ENCODE measurements at regions not wholly inside any gene's neighbourhood (a gene's known extent, or its start where the extent isn't known, plus 50 kb on each side); places are given as distances from the start of the nearest gene placed in this dataset.

- no peaks in the 10 kb centered on the region for H3K9me3 ChIP-seq (ENCODE audit: control insufficient read depth, insufficient read depth, low read depth, low read length)
- TF ChIP-seq CTCF (IDR thresholded peaks at IDR 0.05) (no peak), TCF7L2 (IDR thresholded peaks at IDR 0.05; ENCODE audit: low read depth, low read length) (no peak), SIN3A (IDR thresholded peaks at IDR 0.05; ENCODE audit: borderline replicate concordance, insufficient read depth, low read depth, low read length) (no peak), POLR2AphosphoS5 (IDR thresholded peaks at IDR 0.05; ENCODE audit: low read depth, low read length) (no peak), REST (IDR thresholded peaks at IDR 0.05; ENCODE audit: insufficient read depth in 1 of 2, low read depth in 2 of 2, low read length in 1 of 2) (no peak)
- no peak overlapping the region for H3K4me3 ChIP-seq (ENCODE audit: low read depth in 2 of 2, low read length in 2 of 2)
- in situ Hi-C loops (cut with HindIII; ENCODE audit: low pct_unique_long_range_greater_than_20kb, low sequenced_read_pairs) (no loop called here), intact Hi-C loops (cut with micrococcal nuclease; ENCODE audit: unreplicated experiment) (loop anchor here (10.0 kb wide), 1 partner anchor 78 kb away; no protein-coding TSS in a partner anchor)
- no peaks in the 10 kb centered on the region for H3K4me1 ChIP-seq (ENCODE audit: control insufficient read depth, insufficient read depth, low read length)
- no peak overlapping the region for H3K27ac ChIP-seq (ENCODE audit: low read length)
- H3K27me3 ChIP-seq (ENCODE audit: control insufficient read depth, insufficient read depth, low read length) = no peaks in the 10 kb centered on the region; the same call in 1 of the 2 replicates
- DNase-seq (ENCODE audit: low read depth, low spot score) (no peak), ATAC-seq (no peak)
- POLR2A ChIA-PET = no interaction called here
- no TSS peak for BruUV-seq (replicated peaks)
- CTCF ChIA-PET = no interaction called here
- H3K36me3 ChIP-seq (ENCODE audit: control insufficient read depth, insufficient read depth, low read length) = no peaks in the 10 kb centered on the region
Observed at GRCh38 chr4:41373221-41373620, 116.5 kb downstream of the UCHL1 start.

- Histone ChIP-seq H3K4me3 (ENCODE audit: low read depth in 2 of 2, low read length in 2 of 2) (no peak overlapping the region), H3K9me3 (ENCODE audit: control insufficient read depth, insufficient read depth, low read depth, low read length) (no peaks in the 10 kb centered on the region), H3K27ac (ENCODE audit: low read length) (no peak overlapping the region), H3K27me3 (ENCODE audit: control insufficient read depth, insufficient read depth, low read length) (no peaks in the 10 kb centered on the region; the same call in 1 of the 2 replicates), H3K36me3 (ENCODE audit: control insufficient read depth, insufficient read depth, low read length) (no peaks in the 10 kb centered on the region), H3K4me1 (ENCODE audit: control insufficient read depth, insufficient read depth, low read length) (no peaks in the 10 kb centered on the region)
- intact Hi-C loops (cut with micrococcal nuclease; ENCODE audit: unreplicated experiment) (loop anchor here (10.0 kb wide), 1 partner anchor 80 kb away; no protein-coding TSS in a partner anchor), in situ Hi-C loops (cut with HindIII; ENCODE audit: low pct_unique_long_range_greater_than_20kb, low sequenced_read_pairs) (no loop called here)
- BruUV-seq (replicated peaks) = no TSS peak
- POLR2A ChIA-PET = no interaction called here
- DNase-seq (ENCODE audit: low read depth, low spot score) = no peak
- CTCF ChIA-PET = no interaction called here
- no peak for ATAC-seq
- no peak for TF ChIP-seq REST (IDR thresholded peaks at IDR 0.05; ENCODE audit: insufficient read depth in 1 of 2, low read depth in 2 of 2, low read length in 1 of 2)
- no peak for TF ChIP-seq TCF7L2 (IDR thresholded peaks at IDR 0.05; ENCODE audit: low read depth, low read length)
- no peak for TF ChIP-seq SIN3A (IDR thresholded peaks at IDR 0.05; ENCODE audit: borderline replicate concordance, insufficient read depth, low read depth, low read length)
- no peak for TF ChIP-seq POLR2AphosphoS5 (IDR thresholded peaks at IDR 0.05; ENCODE audit: low read depth, low read length)
Observed at GRCh38 chr4:41374490-41374889, 117.8 kb downstream of the UCHL1 start.

All from Panc1 (cell line).